CD4-positive, CD25-positive, alpha-beta regulatory T cell (primary cell): ENCODE measurements at regions not wholly inside any gene's neighbourhood (a gene's known extent, or its start where the extent isn't known, plus 50 kb on each side); places are given as distances from the start of the nearest gene placed in this dataset.

ENCODE experiments used
- ATAC-seq, 2 donors: fragments of 150-1000 bp; cut with Tn5 transposase; one replicate each; pipeline ENCODE4 v1.10.0; 2021; ENCODE audit warnings: low read depth in 2 of 2, moderate number of reproducible peaks in 2 of 2, moderate library complexity in 1 of 2
- DNase-seq, 3 donors: peaks; one replicate each; pipeline versions ENCODE4 v3.0.0 to v3.0.0-alpha.2; 2012 to 2022; ENCODE audit warnings: mixed read lengths in 1 of 3
- H3K27ac ChIP-seq: one replicate; pipeline ENCODE4 v1.7.0; 2013; ENCODE audit warnings: mild to moderate bottlenecking, low read length; ENCODE audit not compliant: insufficient read depth, poor library complexity, severe bottlenecking
- H3K27me3 ChIP-seq: one replicate; pipeline ENCODE4 v1.7.0; 2013; ENCODE audit warnings: low read length; ENCODE audit not compliant: control insufficient read depth, insufficient read depth
- H3K36me3 ChIP-seq: one replicate; pipeline ENCODE4 v1.7.0; 2013; ENCODE audit warnings: mild to moderate bottlenecking, low read length, moderate library complexity; ENCODE audit not compliant: control insufficient read depth, insufficient read depth
- H3K4me1 ChIP-seq: 2 replicates; pipeline ENCODE4 v1.7.0; 2013; ENCODE audit warnings: mild to moderate bottlenecking, low read length; ENCODE audit not compliant: insufficient read depth, control insufficient read depth, poor library complexity, severe bottlenecking
- H3K4me3 ChIP-seq: one replicate; pipeline ENCODE4 v1.7.0; 2013; ENCODE audit warnings: low read depth, mild to moderate bottlenecking, low read length, moderate library complexity
- H3K9me3 ChIP-seq, 2 experiments: 1 replicate in 1 of 2; 2 replicates in 1 of 2; pipeline ENCODE4 v1.7.0; 2013; ENCODE audit warnings: low read length in 2 of 2, mild to moderate bottlenecking in 1 of 2, moderate library complexity in 1 of 2; ENCODE audit not compliant: control insufficient read depth in 2 of 2
- H3K27ac Mint-ChIP-seq, 3 donors: one replicate each; pipeline ENCODE4 v1.8.0; 2020 to 2022; ENCODE audit warnings: mild to moderate bottlenecking in 3 of 3, mixed read lengths in 3 of 3, moderate library complexity in 2 of 3
- H3K27me3 Mint-ChIP-seq: one replicate; pipeline ENCODE4 v1.8.0; 2022; ENCODE audit warnings: mild to moderate bottlenecking, mixed read lengths
- H3K36me3 Mint-ChIP-seq: one replicate; pipeline ENCODE4 v1.8.0; 2020; ENCODE audit warnings: mixed read lengths
- H3K4me1 Mint-ChIP-seq, 4 donors: one replicate each; pipeline ENCODE4 v1.8.0; 2020 to 2022; ENCODE audit warnings: mixed read lengths in 4 of 4, mild to moderate bottlenecking in 1 of 4
- H3K4me3 Mint-ChIP-seq, 4 donors: one replicate each; pipeline ENCODE4 v1.8.0; 2020 to 2022; ENCODE audit warnings: mild to moderate bottlenecking in 4 of 4, mixed read lengths in 4 of 4, moderate library complexity in 3 of 4
- H3K9me3 Mint-ChIP-seq, 7 donors: one replicate each; pipeline ENCODE4 v1.8.0; 2020 to 2022; ENCODE audit warnings: mixed read lengths in 7 of 7, mild to moderate bottlenecking in 3 of 7, moderate library complexity in 2 of 7

- Mint-ChIP-seq H3K27ac (no peak overlapping the region), H3K9me3 (no peaks in the 10 kb centered on the region), H3K27me3 (peaks cover 29% of the 10 kb centered on the region), H3K4me1 (no peaks in the 10 kb centered on the region), H3K36me3 (no peaks in the 10 kb centered on the region), H3K4me3 (no peak overlapping the region)
- ATAC-seq (no peak), DNase-seq (no peak)
- no peaks in the 10 kb centered on the region for H3K4me1 ChIP-seq
- no peaks in the 10 kb centered on the region for H3K27me3 ChIP-seq
- H3K36me3 ChIP-seq, result no peaks in the 10 kb centered on the region
- no peaks in the 10 kb centered on the region for H3K9me3 ChIP-seq
- no peak overlapping the region for H3K27ac ChIP-seq
- no peak overlapping the region for H3K4me3 ChIP-seq
Measured at GRCh38 chr20:59413326-59413865, 113.0 kb downstream of the EDN3 start.

GRCh38 chr20:59414936-59415623, 114.7 kb downstream of the EDN3 start:
- peaks cover 29% of the 10 kb centered on the region for H3K27me3 Mint-ChIP-seq
- H3K9me3 Mint-ChIP-seq, result no peaks in the 10 kb centered on the region
- H3K4me3 Mint-ChIP-seq, result no peak overlapping the region
- no peaks in the 10 kb centered on the region for H3K4me1 ChIP-seq
- no peaks in the 10 kb centered on the region for H3K4me1 Mint-ChIP-seq
- H3K27ac Mint-ChIP-seq, result no peak overlapping the region
- ATAC-seq, result no peak
- no peak overlapping the region for H3K27ac ChIP-seq
- H3K4me3 ChIP-seq, result no peak overlapping the region
- H3K36me3 Mint-ChIP-seq, result no peaks in the 10 kb centered on the region
- H3K36me3 ChIP-seq, result no peaks in the 10 kb centered on the region
- no peaks in the 10 kb centered on the region for H3K27me3 ChIP-seq
- DNase-seq, result no peak
- no peaks in the 10 kb centered on the region for H3K9me3 ChIP-seq

GRCh38 chr20:59416916-59417315, 116.5 kb downstream of the EDN3 start:
- no peaks in the 10 kb centered on the region for H3K27me3 ChIP-seq
- no peak for DNase-seq
- H3K9me3 Mint-ChIP-seq, result no peaks in the 10 kb centered on the region

GRCh38 chr20:59421089-59421488, 120.7 kb downstream of the EDN3 start:
- no peaks in the 10 kb centered on the region for H3K4me1 Mint-ChIP-seq

More at GRCh38 chr20:59416916-59417315, 116.5 kb downstream of the EDN3 start:
- Histone ChIP-seq H3K27ac (no peak overlapping the region), H3K36me3 (no peaks in the 10 kb centered on the region), H3K9me3 (no peaks in the 10 kb centered on the region), H3K4me1 (no peaks in the 10 kb centered on the region), H3K4me3 (no peak overlapping the region)
- Mint-ChIP-seq H3K4me3 (no peak overlapping the region), H3K27ac (no peak overlapping the region), H3K36me3 (no peaks in the 10 kb centered on the region), H3K27me3 (peaks cover 23% of the 10 kb centered on the region), H3K4me1 (no peaks in the 10 kb centered on the region)
- ATAC-seq, result no peak

GRCh38 chr20:59421920-59422637, 121.7 kb downstream of the EDN3 start:
- Mint-ChIP-seq H3K9me3 (no peaks in the 10 kb centered on the region), H3K27ac (peak overlapping the region in 1 of 3 donors; percentile 17), H3K4me1 (no peaks in the 10 kb centered on the region), H3K4me3 (no peak overlapping the region), H3K27me3 (peaks cover 6% of the 10 kb centered on the region), H3K36me3 (no peaks in the 10 kb centered on the region)
- Histone ChIP-seq H3K9me3 (no peaks in the 10 kb centered on the region), H3K36me3 (no peaks in the 10 kb centered on the region), H3K27ac (no peak overlapping the region), H3K4me3 (no peak overlapping the region), H3K27me3 (no peaks in the 10 kb centered on the region), H3K4me1 (no peaks in the 10 kb centered on the region)
- DNase-seq (no peak), ATAC-seq (no peak)

More at GRCh38 chr20:59421089-59421488, 120.7 kb downstream of the EDN3 start:
- Mint-ChIP-seq H3K36me3 (no peaks in the 10 kb centered on the region), H3K4me3 (no peak overlapping the region), H3K27me3 (peaks cover 6% of the 10 kb centered on the region), H3K27ac (no peak overlapping the region), H3K9me3 (no peaks in the 10 kb centered on the region)
- Histone ChIP-seq H3K36me3 (no peaks in the 10 kb centered on the region), H3K4me1 (no peaks in the 10 kb centered on the region), H3K9me3 (no peaks in the 10 kb centered on the region), H3K4me3 (no peak overlapping the region), H3K27ac (no peak overlapping the region), H3K27me3 (no peaks in the 10 kb centered on the region)
- DNase-seq (no peak), ATAC-seq (no peak)

GRCh38 chr20:59422872-59423544, 122.6 kb downstream of the EDN3 start:
- H3K4me3 Mint-ChIP-seq, result no peak overlapping the region
- DNase-seq, result no peak
- no peaks in the 10 kb centered on the region for H3K36me3 Mint-ChIP-seq
- H3K9me3 ChIP-seq, result no peaks in the 10 kb centered on the region
- H3K4me3 ChIP-seq, result no peak overlapping the region
- H3K4me1 ChIP-seq, result no peaks in the 10 kb centered on the region
- no peaks in the 10 kb centered on the region for H3K36me3 ChIP-seq
- H3K9me3 Mint-ChIP-seq, result no peaks in the 10 kb centered on the region
- no peaks in the 10 kb centered on the region for H3K27me3 ChIP-seq
- no peaks in the 10 kb centered on the region for H3K27me3 Mint-ChIP-seq
- no peak overlapping the region for H3K27ac ChIP-seq
- no peaks in the 10 kb centered on the region for H3K4me1 Mint-ChIP-seq
- no peak overlapping the region for H3K27ac Mint-ChIP-seq
- no peak for ATAC-seq

GRCh38 chr20:59424976-59425375, 124.6 kb downstream of the EDN3 start:
- Histone ChIP-seq H3K4me3 (no peak overlapping the region), H3K4me1 (peaks cover 4% of the 10 kb centered on the region), H3K27me3 (no peaks in the 10 kb centered on the region), H3K27ac (no peak overlapping the region), H3K36me3 (no peaks in the 10 kb centered on the region), H3K9me3 (no peaks in the 10 kb centered on the region)
- H3K27ac Mint-ChIP-seq, result no peak overlapping the region
- DNase-seq, result no peak
- no peaks in the 10 kb centered on the region for H3K27me3 Mint-ChIP-seq
- peaks cover 0 to 1% (median 0%) of the 10 kb centered on the region in 7 donors for H3K9me3 Mint-ChIP-seq
- ATAC-seq, result no peak
- H3K4me1 Mint-ChIP-seq, result peaks cover 4 to 13% (median 10%) of the 10 kb centered on the region in 4 donors
- no peaks in the 10 kb centered on the region for H3K36me3 Mint-ChIP-seq
- no peak overlapping the region for H3K4me3 Mint-ChIP-seq
